ENCODE measurements at regions not wholly inside any gene's neighbourhood (a gene's known extent, or its start where the extent isn't known, plus 50 kb on each side); places are given as distances from the start of the nearest gene placed in this dataset.

- no peak for FAIRE-seq
- Histone ChIP-seq H3K79me2 (ENCODE audit: control insufficient read depth in 1 of 2, insufficient read depth in 2 of 2, low read length in 2 of 2) (no peaks in the 10 kb centered on the region), H3K23me2 (ENCODE audit: low read depth, low read length) (no peaks in the 10 kb centered on the region; the same call in 1 of the 2 replicates), H3K14ac (ENCODE audit: insufficient read length) (no peak overlapping the region), H3K27ac (ENCODE audit: low read depth, low read length) (no peak overlapping the region), H3K9ac (replicated peaks in 1 of 4; ENCODE audit: extremely low read depth in 1 of 4, low read depth in 3 of 4, low read length in 3 of 4) (no peak overlapping the region), H3K36me3 (ENCODE audit: control insufficient read depth in 2 of 4, insufficient read depth in 4 of 4, low read length in 3 of 4) (no peaks in the 10 kb centered on the region), H2BK20ac (ENCODE audit: low read length) (no peak overlapping the region), H3K9me3 (ENCODE audit: insufficient read depth in 2 of 2, low read depth in 1 of 2, low read length in 1 of 2) (0 out of 4 replicates have a peak, but pooled peaks cover 0 to 3% of the 10 kb centered on the region in 2 experiments), H3K23ac (ENCODE audit: insufficient read length) (no peak overlapping the region), H2BK12ac (ENCODE audit: low read depth, low read length) (no peak overlapping the region), H3K4me2 (ENCODE audit: insufficient read depth in 1 of 2, low read depth in 2 of 2, low read length in 2 of 2) (no peak overlapping the region), H4K20me1 (replicated peaks in 1 of 2; ENCODE audit: control insufficient read depth in 1 of 2, insufficient read depth in 2 of 2, low read length in 2 of 2) (no peaks in the 10 kb centered on the region), H2BK120ac (replicated peaks; ENCODE audit: low read depth, low read length) (no peak overlapping the region), H2BK15ac (ENCODE audit: low read length) (no peak overlapping the region), H3K4ac (replicated peaks; ENCODE audit: insufficient read length, low read depth, low read length) (no peak overlapping the region), H2AK5ac (ENCODE audit: low read depth, low read length) (no peak overlapping the region), H2BK5ac (ENCODE audit: low read depth, low read length) (no peak overlapping the region), H3K18ac (ENCODE audit: extremely low read depth, low read length) (no peak overlapping the region), H4K5ac (ENCODE audit: insufficient read length, low read depth, low read length) (no peak overlapping the region), H4K91ac (replicated peaks; ENCODE audit: insufficient read length, low read length) (no peak overlapping the region), H3K4me1 (replicated peaks in 1 of 4; ENCODE audit: control insufficient read depth in 3 of 4, insufficient read depth in 4 of 4, low read length in 3 of 4) (no peaks in the 10 kb centered on the region), H3K4me3 (ENCODE audit: extremely low read depth in 1 of 4, insufficient read depth in 2 of 4, low read depth in 3 of 4, low read length in 4 of 4) (no peak overlapping the region), H2AFZ (ENCODE audit: low read length) (no peak overlapping the region), H4K8ac (ENCODE audit: extremely low read depth, insufficient read depth, low read length) (no peak overlapping the region), H3K56ac (replicated peaks; ENCODE audit: insufficient read length, low read depth, low read length) (no peak overlapping the region), H3K27me3 (replicated peaks in 1 of 4; ENCODE audit: control insufficient read depth in 3 of 4, extremely low read depth in 1 of 4, insufficient read depth in 3 of 4, low read length in 3 of 4) (no peaks in the 10 kb centered on the region), H3K79me1 (ENCODE audit: low read depth, low read length) (no peaks in the 10 kb centered on the region)
- POLR2A ChIA-PET (ENCODE audit: partially characterized antibody): no interaction called here
- TF ChIP-seq MAFK (IDR thresholded peaks at IDR 0.05; ENCODE audit: low read depth, low read length) (no peak), SRF (IDR thresholded peaks at IDR 0.05; ENCODE audit: low read depth, low read length) (no peak), RBBP5 (IDR thresholded peaks at IDR 0.05; ENCODE audit: borderline replicate concordance, low read depth, low read length) (no peak), SIRT6 (IDR thresholded peaks at IDR 0.05; ENCODE audit: low read length) (no peak), RXRA (IDR thresholded peaks at IDR 0.05; ENCODE audit: insufficient read depth, low read depth, low read length) (no peak), YY1 (IDR thresholded peaks at IDR 0.05; ENCODE audit: low read depth, low read length) (no peak), CBX5 (IDR thresholded peaks at IDR 0.05; ENCODE audit: low read depth, low read length) (no peak), USF2 (IDR thresholded peaks at IDR 0.05; ENCODE audit: low read length) (no peak), SP1 (IDR thresholded peaks at IDR 0.05; ENCODE audit: low read depth, low read length) (no peak)
- DNase-seq (ENCODE audit: low read depth in 1 of 2, low spot score in 2 of 2): no peak
- CTCF ChIA-PET (ENCODE audit: partially characterized antibody): no interaction called here
These were observed 103.7 kb downstream of the CYP26B1 start for GRCh38 chr2:72043985-72044384.
